Activated naive CD8-positive, alpha-beta T cell treated with anti-CD3 and anti-CD28 coated beads, Interleukin-2, amount 10 ng/mL, durations not matched to agents 7 days and 5 days (primary cell): ENCODE measurements at regions not wholly inside any gene's neighbourhood (a gene's known extent, or its start where the extent isn't known, plus 50 kb on each side); places are given as distances from the start of the nearest gene placed in this dataset.
"Not testable (repeated sequence)": the region's sequence is repeated elsewhere in the genome, so short reads cannot be mapped to it uniquely, and the experiment has no call there.

ENCODE experiments used
- ATAC-seq: fragments of 150-1000 bp; cut with Tn5 transposase; one replicate; pipeline ENCODE4 v1.10.0; 2021; ENCODE audit warnings: low read depth, moderate library complexity
- POLR2A ChIA-PET: fragments of 350-600 bp; sonication (Branson Sonifier 250); formaldehyde crosslinking; loops from one replicate; lab custom pipeline; 2021; ENCODE audit warnings: antibody characterized with exemption; lab: Charles Lee
- DNase-seq: peaks from one replicate; pipeline ENCODE4 v3.0.0; 2021
- H3K27ac Mint-ChIP-seq: one replicate; pipeline ENCODE4 v1.8.0; 2022; ENCODE audit warnings: mild to moderate bottlenecking, mixed read lengths
- H3K27me3 Mint-ChIP-seq: one replicate; pipeline ENCODE4 v1.8.0; 2022; ENCODE audit warnings: mild to moderate bottlenecking, moderate library complexity, mixed read lengths
- H3K36me3 Mint-ChIP-seq: one replicate; pipeline ENCODE4 v1.8.0; 2021; ENCODE audit warnings: mild to moderate bottlenecking, mixed read lengths
- H3K4me1 Mint-ChIP-seq: one replicate; pipeline ENCODE4 v1.8.0; 2021; ENCODE audit warnings: mixed read lengths
- H3K4me3 Mint-ChIP-seq: one replicate; pipeline ENCODE4 v1.8.0; 2022; ENCODE audit warnings: mild to moderate bottlenecking, moderate library complexity, mixed read lengths
- H3K9me3 Mint-ChIP-seq: one replicate; pipeline ENCODE4 v1.8.0; 2021; ENCODE audit warnings: mixed read lengths

DNA sequence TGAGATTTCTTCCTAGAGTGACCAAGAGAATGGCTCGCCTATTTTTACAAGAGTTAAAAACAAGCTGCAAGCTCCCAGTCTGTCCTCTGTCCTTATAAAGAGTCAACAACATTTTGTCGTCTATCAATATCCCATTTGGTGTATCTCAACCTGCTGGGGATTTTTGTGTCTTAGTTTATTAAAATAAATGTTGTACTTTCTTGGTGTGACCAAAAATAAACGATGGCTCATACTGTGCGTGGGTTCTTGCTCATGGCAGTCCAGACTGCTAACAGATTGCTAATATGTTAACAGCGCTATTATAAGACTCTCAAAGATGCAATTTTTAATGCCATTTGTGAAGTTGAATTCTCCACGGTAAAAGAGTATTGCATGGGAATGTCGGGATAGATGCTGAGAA, 569.9 kb downstream of the GABRG2 start:
- POLR2A ChIA-PET = no interaction called here
- H3K9me3 Mint-ChIP-seq = peaks cover 11% of the 10 kb centered on the region
- ATAC-seq (no peak), DNase-seq (no peak)
- no peaks in the 10 kb centered on the region for H3K36me3 Mint-ChIP-seq
- no peak overlapping the region for H3K27ac Mint-ChIP-seq
- H3K4me1 Mint-ChIP-seq = no peaks in the 10 kb centered on the region
- H3K27me3 Mint-ChIP-seq = no peaks in the 10 kb centered on the region
- no peak overlapping the region for H3K4me3 Mint-ChIP-seq

DNA sequence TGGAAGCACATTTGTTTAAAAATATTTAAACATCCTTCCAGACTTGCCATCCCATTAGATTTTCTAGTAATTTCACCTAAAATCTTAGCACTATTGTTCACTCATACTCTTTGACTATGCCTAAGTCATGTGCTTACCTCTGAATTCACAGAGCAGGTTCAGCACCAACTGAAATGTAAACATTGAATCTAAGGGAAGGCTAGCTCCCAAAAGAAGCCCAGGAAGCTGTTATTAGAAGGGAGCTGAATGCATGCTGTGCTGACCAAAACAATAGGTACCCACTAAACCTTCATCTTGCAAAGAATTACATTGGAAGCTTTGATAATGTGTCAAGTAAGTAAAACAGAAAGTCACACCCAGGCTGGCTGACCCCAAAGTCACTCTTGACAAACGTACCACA, 571.3 kb downstream of the GABRG2 start:
- ATAC-seq (no peak), DNase-seq (no peak)
- Mint-ChIP-seq H3K36me3 (no peaks in the 10 kb centered on the region), H3K27ac (no peak overlapping the region), H3K27me3 (no peaks in the 10 kb centered on the region), H3K9me3 (peaks cover 7% of the 10 kb centered on the region), H3K4me3 (no peak overlapping the region), H3K4me1 (no peaks in the 10 kb centered on the region)
- POLR2A ChIA-PET = no interaction called here

DNA sequence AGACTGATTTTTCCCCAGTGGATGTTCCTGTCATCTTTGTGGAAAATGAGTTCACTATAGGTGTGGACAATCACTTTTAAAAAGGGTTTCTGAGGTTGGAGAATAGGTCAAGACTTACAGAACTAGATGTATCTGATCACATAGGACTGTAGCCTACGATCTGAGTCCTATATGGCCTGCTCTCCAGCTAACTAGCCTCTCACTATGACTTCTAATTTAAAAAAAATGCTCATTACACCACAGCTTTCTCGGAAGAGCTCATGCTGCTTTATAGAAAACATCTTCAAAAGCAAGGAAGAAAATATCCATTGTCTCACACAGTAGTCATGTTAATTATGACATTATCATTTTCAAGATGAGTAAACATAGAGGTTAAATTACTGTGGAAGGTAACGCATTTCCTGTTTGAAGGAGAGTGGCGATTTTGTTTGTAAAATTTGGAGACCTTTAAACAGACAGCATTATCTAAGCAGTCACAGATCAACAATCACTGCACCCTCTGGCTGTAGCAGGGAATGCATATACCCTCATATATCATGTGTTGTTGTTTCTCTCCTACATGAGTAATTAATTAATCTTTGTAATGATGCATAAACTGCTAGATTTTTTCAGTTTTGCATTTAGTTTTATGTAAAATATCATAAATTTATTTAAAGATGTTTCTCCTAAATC, 573.7 kb downstream of the GABRG2 start:
- Mint-ChIP-seq H3K9me3 (peaks cover 4% of the 10 kb centered on the region), H3K27me3 (no peaks in the 10 kb centered on the region), H3K4me3 (no peak overlapping the region), H3K36me3 (no peaks in the 10 kb centered on the region), H3K27ac (no peak overlapping the region), H3K4me1 (no peaks in the 10 kb centered on the region)
- POLR2A ChIA-PET = no interaction called here
- DNase-seq (no peak), ATAC-seq (no peak)

DNA sequence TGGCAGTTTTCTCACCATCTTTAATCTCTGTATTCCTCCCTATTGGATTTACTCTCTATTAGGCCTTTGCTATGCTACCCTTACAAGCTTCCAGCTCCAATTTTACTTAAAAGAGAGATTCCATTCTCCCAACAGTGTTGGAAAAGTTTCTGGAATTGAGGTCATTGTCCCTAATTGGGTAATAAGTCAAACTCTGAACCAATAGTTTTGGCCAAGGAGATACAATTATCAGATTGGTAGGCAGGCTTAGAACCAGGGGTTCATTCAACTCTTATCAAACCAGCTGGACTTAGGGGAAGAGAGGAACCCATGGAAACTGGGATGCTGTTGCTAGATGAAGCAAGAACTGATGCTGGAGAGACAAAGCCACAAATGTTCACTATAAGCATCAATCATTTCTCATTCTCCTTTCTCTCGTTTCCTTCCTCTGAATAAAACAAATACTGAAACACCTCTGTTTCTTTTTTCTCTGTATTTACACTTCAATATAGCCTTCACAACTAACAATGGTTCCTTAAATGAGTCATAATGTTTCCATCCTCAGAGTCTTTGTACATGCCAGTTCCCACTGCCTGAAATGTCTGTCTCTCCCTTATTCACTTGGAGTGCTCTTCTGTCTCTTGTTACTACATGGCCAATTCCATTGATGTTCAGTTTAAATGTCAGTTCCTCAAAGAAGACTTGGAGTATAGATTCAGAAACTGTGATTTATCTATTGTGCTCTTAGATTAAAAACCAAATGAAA, 587.3 kb downstream of the GABRG2 start:
- Mint-ChIP-seq H3K4me1 (no peaks in the 10 kb centered on the region), H3K4me3 (no peak overlapping the region), H3K36me3 (no peaks in the 10 kb centered on the region), H3K9me3 (peaks cover 9% of the 10 kb centered on the region), H3K27ac (no peak overlapping the region), H3K27me3 (no peaks in the 10 kb centered on the region)
- ATAC-seq = no peak
- no peak for DNase-seq
- POLR2A ChIA-PET = no interaction called here

DNA sequence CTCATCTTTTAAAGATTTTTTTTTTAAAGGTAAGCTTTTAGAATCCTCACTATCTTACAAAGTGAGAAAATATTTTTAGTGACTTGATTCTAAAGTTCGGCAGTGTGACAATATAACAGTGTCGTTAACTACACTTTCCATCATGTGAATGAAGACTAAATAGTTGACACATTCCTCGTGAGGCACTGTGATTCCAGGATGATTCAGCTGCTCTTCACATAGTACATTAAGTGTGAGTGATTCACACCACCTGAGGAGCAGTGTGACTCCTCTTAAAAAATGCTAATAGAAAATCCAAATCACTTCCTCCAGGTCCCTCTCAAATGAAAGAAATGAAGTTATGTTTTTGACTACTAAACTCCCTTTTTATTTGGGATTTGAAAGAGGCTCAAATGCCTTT, 589.5 kb downstream of the GABRG2 start:
- no peaks in the 10 kb centered on the region for H3K36me3 Mint-ChIP-seq
- peaks cover 2% of the 10 kb centered on the region for H3K9me3 Mint-ChIP-seq
- no peaks in the 10 kb centered on the region for H3K4me1 Mint-ChIP-seq
- H3K4me3 Mint-ChIP-seq = no peak overlapping the region
- ATAC-seq (no peak), DNase-seq (no peak)
- H3K27me3 Mint-ChIP-seq = no peaks in the 10 kb centered on the region
- no peak overlapping the region for H3K27ac Mint-ChIP-seq
- POLR2A ChIA-PET = no interaction called here

DNA sequence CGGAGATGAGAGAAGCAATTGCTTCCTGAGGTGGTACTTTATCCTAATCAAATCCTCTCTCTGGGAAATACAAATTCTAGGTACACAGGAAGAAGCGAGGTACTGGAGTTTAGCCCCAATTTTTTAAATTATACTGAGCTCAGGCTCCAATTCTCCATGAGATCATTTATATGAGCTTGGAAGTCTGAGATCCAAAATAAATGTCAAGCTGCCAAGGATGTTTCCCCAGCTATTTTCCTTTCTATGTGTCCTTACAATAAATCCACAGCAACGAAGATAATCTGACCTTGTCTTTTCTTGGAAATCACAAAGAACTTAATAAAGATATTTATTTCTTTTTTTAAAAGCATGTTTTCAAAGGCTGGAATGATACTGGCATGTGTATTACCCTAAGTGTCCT, 597.3 kb downstream of the GABRG2 start:
- Mint-ChIP-seq H3K4me1 (no peaks in the 10 kb centered on the region), H3K27me3 (no peaks in the 10 kb centered on the region), H3K36me3 (no peaks in the 10 kb centered on the region), H3K27ac (no peak overlapping the region), H3K9me3 (no peaks in the 10 kb centered on the region), H3K4me3 (no peak overlapping the region)
- DNase-seq (no peak), ATAC-seq (no peak)
- POLR2A ChIA-PET = no interaction called here

DNA sequence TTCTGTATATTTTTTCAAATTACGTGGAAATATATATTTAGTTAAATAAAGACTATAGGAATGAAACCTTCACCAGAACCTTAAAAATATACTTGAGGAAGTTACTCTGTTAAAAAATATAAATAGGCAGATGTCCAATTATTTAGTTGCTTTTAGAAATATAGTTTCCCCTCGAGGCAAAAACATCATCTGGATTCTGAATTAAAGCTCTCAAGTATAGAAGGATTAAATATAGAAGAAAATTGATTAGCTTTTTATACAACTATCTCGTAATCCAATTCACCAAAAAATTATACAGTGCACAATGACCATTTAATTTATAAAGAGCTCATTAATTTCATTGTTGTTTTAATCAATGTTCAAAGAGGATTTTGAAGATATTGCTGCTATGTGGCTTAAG, 601.4 kb downstream of the GABRG2 start:
- POLR2A ChIA-PET = no interaction called here
- no peak overlapping the region for H3K4me3 Mint-ChIP-seq
- H3K9me3 Mint-ChIP-seq = no peaks in the 10 kb centered on the region

DNA sequence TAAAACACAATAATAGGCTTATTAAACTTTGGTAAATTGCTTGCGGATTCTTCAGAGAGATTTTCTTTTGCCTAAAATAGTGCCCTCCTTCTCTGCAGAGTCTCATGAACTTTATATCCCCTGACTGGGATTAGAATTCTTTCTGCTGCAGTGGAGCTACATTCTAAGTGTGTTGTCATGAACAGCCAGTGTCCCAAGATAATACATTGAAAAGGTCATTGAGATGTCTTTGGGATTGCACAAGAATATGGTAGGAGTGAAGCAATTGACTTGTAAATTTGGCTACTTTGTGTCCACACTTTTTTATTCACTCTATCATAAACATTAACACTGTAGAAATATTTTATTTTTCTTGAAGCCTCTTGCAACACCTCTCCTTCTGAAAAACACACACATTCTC, 604.5 kb downstream of the GABRG2 start:
- H3K27ac Mint-ChIP-seq = no peak overlapping the region
- POLR2A ChIA-PET = no interaction called here
- H3K27me3 Mint-ChIP-seq = no peaks in the 10 kb centered on the region
- no peak overlapping the region for H3K4me3 Mint-ChIP-seq
- no peaks in the 10 kb centered on the region for H3K4me1 Mint-ChIP-seq
- no peaks in the 10 kb centered on the region for H3K36me3 Mint-ChIP-seq
- no peak for DNase-seq
- ATAC-seq = no peak
- H3K9me3 Mint-ChIP-seq = no peaks in the 10 kb centered on the region

More for the DNA sequence above, 601.4 kb downstream of the GABRG2 start:
- Mint-ChIP-seq H3K27ac (no peak overlapping the region), H3K27me3 (no peaks in the 10 kb centered on the region), H3K36me3 (no peaks in the 10 kb centered on the region), H3K4me1 (no peaks in the 10 kb centered on the region)
- no peak for ATAC-seq
- DNase-seq = no peak

DNA sequence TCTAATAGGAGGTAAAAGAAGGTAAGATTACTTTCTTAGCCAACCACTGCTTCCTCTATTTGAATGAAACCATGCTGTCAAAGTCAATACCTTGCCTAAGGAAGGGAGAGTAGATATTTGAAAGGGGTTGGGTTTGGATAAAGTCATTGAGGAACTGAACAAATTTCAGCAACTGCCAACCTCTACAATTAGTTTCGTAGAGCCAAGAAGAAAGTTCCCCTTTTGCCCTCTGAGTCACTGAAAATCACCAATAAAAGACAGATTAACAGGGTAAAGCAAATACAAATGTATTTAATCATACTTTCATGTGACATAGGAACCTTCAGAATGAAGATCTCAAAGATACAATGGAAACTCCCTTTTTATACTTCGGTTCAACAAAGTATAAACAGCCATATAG, 615.7 kb downstream of the GABRG2 start:
- DNase-seq (no peak), ATAC-seq (no peak)
- Mint-ChIP-seq H3K9me3 (peaks cover 4% of the 10 kb centered on the region), H3K36me3 (no peaks in the 10 kb centered on the region), H3K27ac (no peak overlapping the region), H3K4me3 (no peak overlapping the region), H3K4me1 (no peaks in the 10 kb centered on the region), H3K27me3 (no peaks in the 10 kb centered on the region)
- POLR2A ChIA-PET = no interaction called here

DNA sequence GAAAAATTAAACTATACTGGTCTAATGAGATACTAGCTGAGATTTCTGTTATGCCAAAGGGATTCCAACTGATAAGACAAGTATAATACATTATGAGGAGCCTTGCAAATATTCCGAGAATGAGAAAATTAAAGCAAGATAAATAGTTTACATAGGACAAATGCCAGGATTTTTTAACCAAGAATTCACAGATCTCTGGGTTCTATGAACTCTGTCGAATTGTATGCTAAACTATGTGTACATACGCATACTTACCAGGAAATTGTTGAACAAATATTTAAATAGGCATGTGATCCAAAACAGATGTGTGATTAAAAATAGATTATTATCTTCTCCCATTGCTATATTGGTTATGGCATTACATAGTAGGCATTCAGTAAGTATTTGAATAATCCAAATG, 616.6 kb downstream of the GABRG2 start:
- no peak overlapping the region for H3K4me3 Mint-ChIP-seq
- POLR2A ChIA-PET = no interaction called here

DNA sequence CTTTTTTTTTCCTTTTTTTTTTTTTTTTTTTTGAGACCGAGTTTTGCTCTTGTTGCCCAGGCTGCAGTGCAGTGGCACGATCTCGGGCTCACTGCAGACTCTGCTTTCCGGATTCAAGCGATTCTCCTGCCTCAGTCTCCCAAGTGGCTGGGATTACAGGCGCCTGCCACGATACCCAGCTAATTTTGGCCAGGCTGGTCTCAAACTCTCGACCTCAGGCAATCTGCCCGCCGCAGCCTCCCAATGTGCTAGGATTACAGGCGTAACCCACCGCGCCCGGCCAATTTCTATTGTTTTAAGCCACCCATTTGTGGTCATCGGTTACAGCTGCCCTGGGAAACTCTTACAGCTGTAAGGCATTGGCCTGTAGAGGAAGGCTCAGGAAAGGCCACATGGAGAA, 617.7 kb downstream of the GABRG2 start:
- DNase-seq (no peak), ATAC-seq (no peak)
- Mint-ChIP-seq H3K27ac (no peak overlapping the region), H3K9me3 (peaks cover 5% of the 10 kb centered on the region), H3K36me3 (no peaks in the 10 kb centered on the region), H3K27me3 (no peaks in the 10 kb centered on the region), H3K4me3 (no peak overlapping the region), H3K4me1 (no peaks in the 10 kb centered on the region)
- POLR2A ChIA-PET = no interaction called here

More for the DNA sequence above, 616.6 kb downstream of the GABRG2 start:
- H3K4me1 Mint-ChIP-seq = no peaks in the 10 kb centered on the region
- no peak for DNase-seq
- H3K27ac Mint-ChIP-seq = no peak overlapping the region
- peaks cover 5% of the 10 kb centered on the region for H3K9me3 Mint-ChIP-seq
- no peak for ATAC-seq
- H3K27me3 Mint-ChIP-seq = no peaks in the 10 kb centered on the region
- no peaks in the 10 kb centered on the region for H3K36me3 Mint-ChIP-seq

DNA sequence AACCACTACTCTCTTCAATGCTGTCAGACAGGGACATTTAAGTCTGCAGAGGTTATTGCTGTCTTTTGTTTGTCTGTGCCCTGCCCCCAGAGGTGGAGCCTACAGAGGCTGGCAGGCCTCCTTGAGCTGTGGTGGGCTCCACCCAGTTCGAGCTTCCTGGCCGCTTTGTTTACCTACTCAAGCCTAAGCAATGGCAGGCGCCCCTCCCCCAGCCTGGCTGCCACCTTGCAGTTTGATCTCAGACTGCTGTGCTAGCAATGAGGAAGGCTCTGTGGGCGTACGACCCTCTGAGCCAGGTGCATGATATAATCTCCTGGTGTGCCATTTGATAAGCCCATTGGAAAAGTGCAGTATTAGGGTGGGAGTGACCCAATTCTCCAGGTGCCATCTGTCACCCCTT, 628.7 kb downstream of the GABRG2 start:
- H3K36me3 Mint-ChIP-seq, H3K9me3 Mint-ChIP-seq, POLR2A ChIA-PET, H3K4me1 Mint-ChIP-seq, ATAC-seq, H3K4me3 Mint-ChIP-seq, H3K27ac Mint-ChIP-seq, DNase-seq, H3K27me3 Mint-ChIP-seq: not testable (repeated sequence)

DNA sequence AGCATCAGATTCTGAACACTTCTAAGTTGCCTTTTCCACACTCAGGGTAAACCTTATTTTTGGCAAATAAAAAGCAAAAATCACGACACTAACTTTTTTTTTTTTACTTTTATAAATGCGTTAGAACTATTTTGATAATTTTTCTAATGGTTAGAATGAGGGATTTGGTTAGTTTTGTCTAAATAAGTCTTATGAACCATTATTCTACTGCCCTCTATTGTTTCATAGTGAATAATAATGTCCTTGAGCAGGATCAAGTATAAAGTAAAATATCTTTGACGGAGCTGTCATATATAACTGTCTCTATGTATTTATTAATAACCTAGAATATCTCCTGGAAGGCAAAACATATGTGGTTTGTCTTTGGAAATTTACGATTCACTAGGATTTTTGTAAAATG, 631.8 kb downstream of the GABRG2 start:
- Mint-ChIP-seq H3K9me3 (peaks cover 7% of the 10 kb centered on the region), H3K27ac (no peak overlapping the region), H3K4me3 (no peak overlapping the region), H3K27me3 (no peaks in the 10 kb centered on the region), H3K4me1 (no peaks in the 10 kb centered on the region), H3K36me3 (no peaks in the 10 kb centered on the region)
- DNase-seq (no peak), ATAC-seq (no peak)
- POLR2A ChIA-PET = no interaction called here

DNA sequence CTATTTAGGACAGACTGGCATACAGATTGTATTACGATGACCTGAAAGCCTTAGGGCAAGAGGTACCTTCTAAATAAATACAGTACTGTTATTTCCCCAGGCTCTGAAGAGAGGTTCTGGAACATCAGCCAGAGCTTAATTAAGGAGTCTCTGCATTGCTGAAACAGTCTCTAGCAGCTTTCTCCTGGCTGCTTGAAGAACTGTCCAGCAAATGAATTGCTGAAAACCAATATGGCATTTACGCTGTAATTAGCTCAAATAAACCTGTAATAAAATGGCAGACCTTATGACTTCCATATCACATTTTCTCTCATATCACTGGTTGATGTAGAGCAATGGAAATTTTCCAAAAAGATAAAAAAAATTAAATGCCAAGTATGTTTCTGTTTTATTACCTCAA, 636.3 kb downstream of the GABRG2 start:
- H3K36me3 Mint-ChIP-seq = no peaks in the 10 kb centered on the region
- H3K9me3 Mint-ChIP-seq = peaks cover 5% of the 10 kb centered on the region
- H3K27ac Mint-ChIP-seq = no peak overlapping the region
- ATAC-seq (no peak), DNase-seq (no peak)
- no peaks in the 10 kb centered on the region for H3K27me3 Mint-ChIP-seq
- no peaks in the 10 kb centered on the region for H3K4me1 Mint-ChIP-seq
- POLR2A ChIA-PET = no interaction called here
- no peak overlapping the region for H3K4me3 Mint-ChIP-seq
